Activated T-cell treated with anti-CD3 and anti-CD28 coated beads, Interleukin-2, amount 50 U/mL, for 24 hours (primary cell): ENCODE measurements at regions not wholly inside any gene's neighbourhood (a gene's known extent, or its start where the extent isn't known, plus 50 kb on each side); places are given as distances from the start of the nearest gene placed in this dataset.

Source experiments
- DNase-seq: peaks from one replicate; pipeline ENCODE4 v3.0.0-alpha.2; 2020
- H3K27ac Mint-ChIP-seq: 2 replicates; pipeline ENCODE4 v1.8.0; 2020; ENCODE audit warnings: mild to moderate bottlenecking, mixed read lengths
- H3K27me3 Mint-ChIP-seq: 2 replicates; pipeline ENCODE4 v1.8.0; 2020; ENCODE audit warnings: mixed read lengths
- H3K36me3 Mint-ChIP-seq: 2 replicates; pipeline ENCODE4 v1.8.0; 2020; ENCODE audit warnings: low read depth, mixed read lengths
- H3K4me1 Mint-ChIP-seq: 2 replicates; pipeline ENCODE4 v1.8.0; 2020; ENCODE audit warnings: low read depth, mixed read lengths
- H3K4me3 Mint-ChIP-seq: 2 replicates; pipeline ENCODE4 v1.8.0; 2020; ENCODE audit warnings: mild to moderate bottlenecking, moderate library complexity, mixed read lengths
- H3K9me3 Mint-ChIP-seq: 2 replicates; pipeline ENCODE4 v1.8.0; 2020; ENCODE audit warnings: mixed read lengths

DNA sequence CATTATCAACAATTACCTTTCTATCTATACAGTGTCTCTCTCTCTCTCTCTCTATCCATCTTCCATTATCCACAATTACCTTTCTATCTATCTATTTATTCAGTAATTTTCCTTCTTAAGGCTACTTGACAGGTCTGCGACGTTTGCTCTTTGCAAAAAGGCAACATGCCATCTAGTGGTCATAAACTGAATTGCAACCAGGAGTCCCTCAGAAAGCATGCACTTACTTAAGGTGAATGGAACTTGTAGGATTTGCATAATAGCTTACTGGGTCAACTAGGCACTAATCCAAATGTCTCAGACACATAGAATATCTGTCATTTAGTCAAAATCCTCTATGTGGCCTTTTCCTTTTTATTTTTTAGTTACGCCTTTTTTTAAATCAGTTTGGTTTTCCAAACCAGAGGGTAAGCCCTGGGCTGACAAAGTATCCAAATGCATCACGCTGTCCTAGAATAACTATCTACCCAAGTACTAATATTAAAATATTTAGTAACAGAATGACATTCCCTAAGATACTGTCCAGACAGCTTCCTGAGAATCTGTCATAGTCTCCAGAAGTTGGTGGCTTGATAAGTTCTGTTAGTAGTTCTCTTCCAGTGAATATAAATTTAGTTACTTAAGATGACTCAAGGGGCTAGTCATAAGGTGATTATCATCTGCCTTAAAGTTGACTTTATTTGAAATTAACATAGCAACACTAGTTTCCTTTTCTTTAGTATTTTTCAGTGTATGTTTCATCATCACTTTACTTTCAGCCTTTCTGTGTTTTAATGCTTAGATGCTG, 208.3 kb downstream of the PPP1R3A start:
- DNase-seq: no peak
- Mint-ChIP-seq H3K9me3 (no peaks in the 10 kb centered on the region), H3K4me1 (no peaks in the 10 kb centered on the region), H3K27ac (no peak overlapping the region), H3K4me3 (no peak overlapping the region), H3K27me3 (peaks cover 5% of the 10 kb centered on the region), H3K36me3 (no peaks in the 10 kb centered on the region)

DNA sequence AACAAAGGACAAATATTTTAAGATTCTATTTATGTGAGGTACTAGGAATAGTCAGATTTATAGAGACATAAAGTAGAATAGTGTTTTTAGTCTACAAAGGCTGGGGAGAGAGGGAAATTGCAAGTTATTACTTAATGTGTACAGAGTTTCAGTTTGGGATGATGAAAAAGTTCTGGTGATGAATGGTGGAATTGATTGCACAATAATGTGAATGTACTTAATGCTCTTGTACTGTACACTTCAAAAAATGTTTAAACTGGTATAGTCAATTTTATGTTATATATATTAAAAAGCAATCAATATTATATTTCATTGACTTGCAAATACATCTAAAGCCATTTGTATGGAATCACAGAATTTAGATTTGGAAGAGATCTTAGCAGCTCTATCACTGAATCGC, 213.4 kb downstream of the PPP1R3A start:
- H3K4me3 Mint-ChIP-seq: no peak overlapping the region
- no peak overlapping the region for H3K27ac Mint-ChIP-seq
- no peak for DNase-seq
- H3K36me3 Mint-ChIP-seq: no peaks in the 10 kb centered on the region
- H3K27me3 Mint-ChIP-seq: peaks cover 5% of the 10 kb centered on the region
- no peaks in the 10 kb centered on the region for H3K4me1 Mint-ChIP-seq
- H3K9me3 Mint-ChIP-seq: no peaks in the 10 kb centered on the region

DNA sequence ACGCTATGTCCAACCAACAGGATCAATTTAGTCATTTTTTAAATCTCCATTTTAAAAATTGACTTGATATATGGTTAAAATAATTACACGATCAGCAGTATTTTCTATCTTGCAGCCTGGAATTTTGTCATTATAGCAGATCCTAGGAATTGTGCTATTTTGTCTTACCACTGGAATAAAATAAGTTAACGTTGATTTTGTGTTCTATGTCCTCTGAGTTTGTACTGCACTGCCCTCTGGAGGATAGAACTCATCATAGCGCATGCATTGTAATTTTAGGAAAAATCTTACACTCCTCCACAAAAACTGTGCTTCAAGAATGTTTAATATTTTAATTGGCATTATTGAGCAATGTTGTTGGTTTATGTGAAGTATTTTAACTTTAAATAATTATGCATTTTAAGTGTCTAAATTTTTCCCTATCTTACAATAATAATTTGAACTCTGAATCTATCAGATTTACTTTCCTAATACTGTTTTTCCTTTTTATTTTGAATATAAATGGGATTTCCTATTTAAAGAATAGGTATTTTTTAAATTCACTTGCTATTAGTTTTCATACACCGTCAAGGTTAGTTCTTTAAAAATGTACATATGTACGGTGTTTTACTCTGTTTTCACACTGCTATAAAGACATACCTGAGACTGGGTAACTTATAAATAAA, 220.1 kb downstream of the PPP1R3A start:
- Mint-ChIP-seq H3K4me3 (no peak overlapping the region), H3K4me1 (no peaks in the 10 kb centered on the region), H3K27me3 (no peaks in the 10 kb centered on the region), H3K9me3 (no peaks in the 10 kb centered on the region), H3K36me3 (no peaks in the 10 kb centered on the region), H3K27ac (no peak overlapping the region)
- DNase-seq: no peak

DNA sequence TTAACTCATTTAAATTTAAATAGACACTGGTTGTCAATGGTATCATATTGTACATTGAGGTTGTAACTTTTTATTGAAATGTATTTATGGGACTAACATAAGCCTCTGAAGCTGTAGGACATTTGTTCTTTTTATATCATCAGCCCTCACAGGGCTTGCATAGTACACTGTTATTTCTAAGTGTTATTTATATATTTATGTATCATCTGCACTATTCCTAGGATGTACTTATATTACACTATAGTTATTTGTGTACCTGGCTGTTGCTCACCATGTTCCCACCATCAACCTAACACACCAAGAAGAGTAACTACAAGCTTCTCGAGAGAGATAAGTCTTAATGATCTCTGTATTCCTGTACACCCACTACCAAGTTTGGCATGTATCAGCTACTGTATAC, 224.7 kb downstream of the PPP1R3A start:
- DNase-seq: no peak
- H3K4me1 Mint-ChIP-seq: no peaks in the 10 kb centered on the region
- no peaks in the 10 kb centered on the region for H3K27me3 Mint-ChIP-seq
- H3K36me3 Mint-ChIP-seq: no peaks in the 10 kb centered on the region
- no peak overlapping the region for H3K4me3 Mint-ChIP-seq
- no peaks in the 10 kb centered on the region for H3K9me3 Mint-ChIP-seq
- H3K27ac Mint-ChIP-seq: no peak overlapping the region

DNA sequence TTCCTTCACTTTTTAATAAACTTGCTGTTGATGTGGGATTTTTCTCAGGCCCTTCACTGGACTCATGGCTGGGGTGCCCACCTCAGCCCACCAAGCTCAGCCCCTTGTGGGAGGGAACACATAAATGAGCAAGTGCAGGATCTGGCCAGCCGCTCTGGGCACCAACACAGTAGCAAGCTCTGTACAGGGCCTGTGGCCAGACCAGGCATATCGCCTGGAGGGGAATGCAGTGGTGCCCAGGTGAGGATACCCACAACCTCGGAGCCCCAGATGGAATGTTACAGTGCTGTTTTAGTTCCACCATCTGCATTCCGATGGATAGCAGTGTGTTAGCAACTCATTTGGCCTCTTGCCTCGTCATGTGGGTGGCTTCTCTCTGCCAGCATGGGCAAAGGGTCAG, 234.6 kb downstream of the PPP1R3A start:
- no peaks in the 10 kb centered on the region for H3K27me3 Mint-ChIP-seq
- no peak for DNase-seq
- no peak overlapping the region for H3K27ac Mint-ChIP-seq
- H3K36me3 Mint-ChIP-seq: no peaks in the 10 kb centered on the region
- H3K9me3 Mint-ChIP-seq: peaks cover 3% of the 10 kb centered on the region
- no peaks in the 10 kb centered on the region for H3K4me1 Mint-ChIP-seq
- no peak overlapping the region for H3K4me3 Mint-ChIP-seq

DNA sequence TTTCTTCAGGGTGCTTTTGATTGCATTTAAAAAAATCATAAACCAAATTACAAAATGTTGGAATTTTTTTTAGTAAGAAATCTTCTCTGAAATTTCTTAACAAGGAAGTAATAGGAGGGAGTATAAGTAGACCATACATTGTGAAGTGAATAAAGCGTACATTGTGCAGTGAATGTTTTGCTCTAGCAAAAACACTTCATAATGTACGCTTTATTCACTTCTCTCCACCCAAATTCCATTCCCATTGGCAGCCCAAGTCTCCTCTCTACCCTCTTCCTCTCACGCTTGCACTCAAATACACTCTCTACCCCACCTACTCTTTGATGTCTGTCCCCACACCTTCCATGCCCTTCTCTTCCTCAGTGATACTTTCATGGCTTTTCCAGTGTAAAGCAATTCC, 241.0 kb downstream of the PPP1R3A start:
- no peak overlapping the region for H3K27ac Mint-ChIP-seq

DNA sequence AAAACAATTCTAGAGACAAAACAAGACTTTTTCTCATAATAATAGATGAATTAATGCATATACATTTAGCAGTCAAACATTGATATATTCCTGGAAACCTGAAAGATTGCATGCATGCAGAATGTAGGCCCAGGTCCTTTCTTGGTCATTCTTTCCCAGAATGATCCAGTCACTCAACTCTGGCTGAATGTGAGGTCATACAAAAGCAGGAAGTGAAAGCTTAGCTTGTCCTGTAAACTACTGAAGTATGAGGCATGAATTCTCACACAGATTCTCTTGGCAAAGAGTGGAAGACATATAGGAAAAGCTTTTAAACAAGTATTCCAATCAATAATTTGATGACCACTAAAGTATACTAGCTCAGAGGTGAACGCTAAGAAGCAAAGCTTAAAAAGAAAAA, 253.9 kb downstream of the PPP1R3A start:
- no peaks in the 10 kb centered on the region for H3K4me1 Mint-ChIP-seq
- no peak overlapping the region for H3K27ac Mint-ChIP-seq
- no peak for DNase-seq
- no peaks in the 10 kb centered on the region for H3K36me3 Mint-ChIP-seq
- H3K9me3 Mint-ChIP-seq: peaks cover 5% of the 10 kb centered on the region
- H3K4me3 Mint-ChIP-seq: no peak overlapping the region
- H3K27me3 Mint-ChIP-seq: no peaks in the 10 kb centered on the region

More for the DNA sequence above, 241.0 kb downstream of the PPP1R3A start:
- DNase-seq: no peak
- no peaks in the 10 kb centered on the region for H3K4me1 Mint-ChIP-seq
- H3K4me3 Mint-ChIP-seq: no peak overlapping the region
- no peaks in the 10 kb centered on the region for H3K27me3 Mint-ChIP-seq
- no peaks in the 10 kb centered on the region for H3K36me3 Mint-ChIP-seq
- H3K9me3 Mint-ChIP-seq: peaks cover 3% of the 10 kb centered on the region

DNA sequence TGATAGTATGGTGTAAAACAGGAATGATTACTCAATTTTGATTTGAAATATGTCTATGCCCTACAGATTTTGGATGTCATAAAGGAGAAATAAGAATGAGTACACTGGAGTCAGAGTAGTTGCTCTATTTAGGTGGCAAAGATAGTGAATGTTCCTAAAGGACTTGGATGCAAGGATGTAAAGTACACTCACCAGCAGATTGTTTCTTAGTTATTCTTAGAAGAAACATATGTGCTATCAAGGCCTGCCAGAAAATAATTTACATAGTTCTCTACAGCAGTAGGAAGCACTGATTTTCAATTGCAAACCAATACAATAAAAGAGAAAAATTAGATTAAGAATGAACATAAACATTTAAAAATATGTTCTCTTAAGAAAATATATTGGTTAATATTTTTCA, 259.4 kb downstream of the PPP1R3A start:
- Mint-ChIP-seq H3K36me3 (no peaks in the 10 kb centered on the region), H3K27me3 (no peaks in the 10 kb centered on the region), H3K4me1 (no peaks in the 10 kb centered on the region), H3K27ac (no peak overlapping the region), H3K4me3 (no peak overlapping the region), H3K9me3 (peaks cover 2% of the 10 kb centered on the region)
- no peak for DNase-seq

DNA sequence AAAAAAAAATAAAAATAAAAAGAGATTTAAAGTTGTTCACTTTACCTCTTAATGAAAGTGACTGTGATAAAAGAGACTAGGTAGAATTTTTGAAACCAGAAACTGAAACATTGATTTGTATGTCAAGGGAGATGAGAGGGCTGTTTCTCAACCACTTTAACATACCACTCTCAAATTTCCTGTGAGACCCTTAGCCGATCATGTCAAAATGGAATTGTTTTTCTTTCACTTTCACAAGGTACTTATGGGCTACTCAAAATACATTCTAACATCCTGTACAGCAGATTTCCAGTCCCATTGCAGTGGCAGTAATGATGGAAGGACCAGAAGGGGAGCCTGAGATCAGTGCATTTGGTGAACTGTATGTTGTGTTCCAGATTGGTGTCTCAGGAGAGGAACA, 261.2 kb downstream of the PPP1R3A start:
- no peaks in the 10 kb centered on the region for H3K4me1 Mint-ChIP-seq
- DNase-seq: no peak
- H3K27ac Mint-ChIP-seq: no peak overlapping the region
- no peaks in the 10 kb centered on the region for H3K27me3 Mint-ChIP-seq
- H3K36me3 Mint-ChIP-seq: no peaks in the 10 kb centered on the region
- H3K4me3 Mint-ChIP-seq: no peak overlapping the region
- H3K9me3 Mint-ChIP-seq: peaks cover 2% of the 10 kb centered on the region

DNA sequence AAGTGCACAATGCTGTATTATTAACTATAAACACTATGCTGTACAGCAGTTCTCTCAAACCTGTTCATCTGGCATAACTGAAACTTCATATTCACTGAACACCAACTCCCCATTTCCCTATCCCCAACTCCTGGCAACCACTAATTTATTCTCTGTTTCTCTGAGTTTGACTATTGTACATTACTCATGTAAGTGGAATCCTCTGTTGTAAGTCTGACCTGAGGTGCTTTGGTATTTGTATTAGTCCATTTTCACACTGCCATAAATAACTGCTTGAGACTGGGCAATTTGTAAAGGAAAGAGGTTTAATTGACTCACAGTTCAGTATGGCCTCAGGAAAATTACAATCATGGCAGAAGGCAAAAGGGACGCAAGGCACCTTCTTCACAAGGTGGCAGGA, 266.3 kb downstream of the PPP1R3A start:
- Mint-ChIP-seq H3K27me3 (no peaks in the 10 kb centered on the region), H3K4me1 (no peaks in the 10 kb centered on the region)

DNA sequence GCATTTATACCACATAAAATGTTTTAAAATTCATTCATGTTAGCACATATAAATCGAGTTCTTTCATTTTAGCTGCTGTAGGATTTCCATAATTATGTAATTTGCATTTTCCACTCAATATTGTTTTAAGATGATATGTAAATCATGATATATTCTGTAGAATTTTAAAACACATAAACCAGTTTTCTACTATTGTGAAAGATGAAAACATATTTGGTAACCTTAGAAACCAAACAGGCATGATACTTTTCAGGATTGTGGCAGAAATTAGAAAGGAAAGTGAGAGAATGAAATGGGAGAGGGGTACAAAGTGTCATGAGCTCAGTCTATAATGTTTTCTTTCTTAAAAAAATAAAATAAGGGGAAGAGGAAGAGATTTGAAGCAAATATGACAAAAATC, 269.3 kb downstream of the PPP1R3A start:
- Mint-ChIP-seq H3K4me1 (no peaks in the 10 kb centered on the region), H3K9me3 (no peaks in the 10 kb centered on the region), H3K36me3 (no peaks in the 10 kb centered on the region), H3K4me3 (no peak overlapping the region), H3K27me3 (no peaks in the 10 kb centered on the region), H3K27ac (no peak overlapping the region)
- no peak for DNase-seq

More for the DNA sequence above, 266.3 kb downstream of the PPP1R3A start:
- Mint-ChIP-seq H3K27ac (no peak overlapping the region), H3K9me3 (no peaks in the 10 kb centered on the region), H3K36me3 (no peaks in the 10 kb centered on the region), H3K4me3 (no peak overlapping the region)
- DNase-seq: no peak

DNA sequence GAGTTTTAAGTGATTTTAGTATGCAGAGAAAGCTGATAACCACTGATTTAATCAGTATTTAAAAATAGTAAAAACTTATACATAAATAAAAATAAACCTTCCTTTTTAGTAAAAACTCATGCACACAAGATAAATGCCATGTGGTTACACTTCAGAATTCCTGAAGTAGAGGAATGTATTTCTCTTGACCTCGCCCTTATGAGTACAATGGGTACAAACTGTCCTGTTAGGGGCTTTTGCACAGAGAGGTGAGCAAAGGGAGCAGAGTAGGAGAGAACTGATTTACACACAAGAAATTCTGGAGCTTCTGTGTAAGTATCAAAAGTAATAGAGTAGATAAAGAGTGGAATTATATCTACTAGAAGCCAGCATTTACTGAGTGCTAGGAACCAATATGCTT, 279.6 kb downstream of the PPP1R3A start:
- no peak overlapping the region for H3K27ac Mint-ChIP-seq
- H3K4me3 Mint-ChIP-seq: no peak overlapping the region
- no peaks in the 10 kb centered on the region for H3K4me1 Mint-ChIP-seq
- no peaks in the 10 kb centered on the region for H3K9me3 Mint-ChIP-seq
- DNase-seq: no peak
- no peaks in the 10 kb centered on the region for H3K36me3 Mint-ChIP-seq
- H3K27me3 Mint-ChIP-seq: no peaks in the 10 kb centered on the region

DNA sequence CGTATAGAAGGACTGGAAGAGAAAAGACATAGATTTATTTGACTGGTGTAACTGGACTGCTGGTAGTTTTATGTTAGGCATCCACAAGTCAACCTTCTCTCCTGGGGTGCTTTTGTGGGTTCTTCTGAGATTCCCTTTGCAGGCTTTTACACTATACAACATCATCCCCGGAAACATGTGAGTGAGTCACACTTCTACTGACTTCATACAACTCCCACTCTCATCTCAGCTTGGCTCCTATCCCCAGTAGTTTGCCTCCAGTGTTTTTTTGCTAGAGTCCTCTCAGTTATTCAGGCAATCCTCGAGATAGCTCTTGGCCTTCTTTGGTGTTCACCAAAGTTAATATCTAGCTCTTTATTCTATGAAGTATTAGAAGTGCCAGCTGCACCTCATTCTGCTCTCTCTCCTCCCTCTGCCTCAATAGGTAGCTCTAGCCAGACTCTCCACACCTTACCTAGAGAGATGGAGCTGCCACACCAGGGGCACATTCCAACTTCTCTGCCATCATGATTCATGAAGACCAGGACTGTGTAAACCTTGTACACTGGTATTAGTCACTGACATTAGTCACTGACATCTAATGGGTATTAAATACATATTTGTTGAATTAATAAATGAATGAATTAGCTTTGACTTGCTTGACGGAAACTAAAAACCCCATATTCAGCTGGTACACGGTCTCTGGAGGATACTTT, 281.9 kb downstream of the PPP1R3A start:
- Mint-ChIP-seq H3K4me1 (no peaks in the 10 kb centered on the region), H3K4me3 (no peak overlapping the region), H3K9me3 (no peaks in the 10 kb centered on the region), H3K27me3 (no peaks in the 10 kb centered on the region), H3K27ac (no peak overlapping the region), H3K36me3 (no peaks in the 10 kb centered on the region)
- DNase-seq: no peak

DNA sequence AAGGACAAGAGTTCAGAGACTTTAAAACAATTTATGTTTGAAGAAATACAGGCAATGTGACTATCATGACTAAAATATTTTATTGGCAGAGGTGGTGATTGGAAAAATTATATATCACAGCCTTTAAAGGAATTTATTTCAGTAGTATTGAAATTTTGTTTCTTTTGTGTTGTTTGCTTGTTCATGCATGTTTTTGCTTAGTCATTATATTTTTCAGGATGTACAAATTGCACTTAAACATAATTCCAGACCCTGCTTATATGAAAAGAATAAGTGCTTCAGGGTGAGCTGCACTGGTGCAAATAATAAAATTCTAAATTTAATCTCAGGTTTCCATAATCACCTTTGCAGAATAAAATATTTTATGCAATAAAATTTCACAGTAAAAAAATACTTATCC, 283.3 kb downstream of the PPP1R3A start:
- H3K27ac Mint-ChIP-seq: no peak overlapping the region
- no peak for DNase-seq
- no peak overlapping the region for H3K4me3 Mint-ChIP-seq
- no peaks in the 10 kb centered on the region for H3K9me3 Mint-ChIP-seq
- H3K36me3 Mint-ChIP-seq: no peaks in the 10 kb centered on the region
- no peaks in the 10 kb centered on the region for H3K27me3 Mint-ChIP-seq
- H3K4me1 Mint-ChIP-seq: no peaks in the 10 kb centered on the region

DNA sequence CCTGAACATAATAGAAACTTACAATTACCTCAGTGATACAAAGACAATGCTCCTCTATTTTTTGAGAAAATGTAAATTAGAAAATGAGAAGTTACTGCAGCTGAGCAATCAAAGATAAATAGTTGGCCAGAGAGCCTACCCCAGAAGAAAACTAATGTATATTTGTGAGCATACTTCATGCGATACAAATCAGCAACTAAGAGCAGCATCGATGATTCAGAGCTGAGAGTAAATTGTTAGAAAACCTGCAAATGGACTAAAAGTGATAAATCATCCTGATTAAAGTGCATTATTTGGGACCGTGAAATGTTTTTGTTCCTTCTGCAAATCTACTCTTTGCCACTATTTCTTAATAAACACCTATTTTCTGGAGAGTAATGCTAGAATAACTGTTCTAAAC, 285.7 kb downstream of the PPP1R3A start:
- DNase-seq: no peak
- no peaks in the 10 kb centered on the region for H3K36me3 Mint-ChIP-seq
- no peaks in the 10 kb centered on the region for H3K9me3 Mint-ChIP-seq
- no peaks in the 10 kb centered on the region for H3K4me1 Mint-ChIP-seq
- no peaks in the 10 kb centered on the region for H3K27me3 Mint-ChIP-seq
- H3K27ac Mint-ChIP-seq: no peak overlapping the region
- H3K4me3 Mint-ChIP-seq: no peak overlapping the region
